GM18873 (cell line): ENCODE measurements at regions not wholly inside any gene's neighbourhood (a gene's known extent, or its start where the extent isn't known, plus 50 kb on each side); places are given as distances from the start of the nearest gene placed in this dataset.

ENCODE experiments used
- ATAC-seq: cut with Tn5 transposase; IDR thresholded peaks from one replicate; pipeline ENCODE4 v1.9.1; 2021; ENCODE audit warnings: mild to moderate bottlenecking, moderate library complexity, moderate number of reproducible peaks; ENCODE audit not compliant: unreplicated experiment, low FRiP score

DNA sequence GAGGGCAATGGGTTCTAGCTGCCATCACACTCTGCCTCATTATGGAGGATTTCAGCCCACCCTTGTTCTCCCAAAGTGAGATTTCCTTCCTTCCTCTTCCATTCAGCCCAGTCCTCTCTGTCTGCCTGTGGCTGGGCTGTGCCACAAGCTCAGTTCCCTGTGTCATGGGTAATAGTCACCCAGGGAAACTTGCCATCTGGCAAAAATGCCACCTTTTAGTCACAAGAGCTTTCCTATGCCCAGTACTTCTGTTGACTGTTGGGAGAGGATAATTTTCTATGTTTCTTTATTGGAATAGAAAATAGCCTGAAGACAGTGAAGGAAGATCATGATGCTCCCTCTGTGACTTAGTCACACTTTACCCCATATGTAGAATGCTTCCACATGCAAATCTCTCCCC is 71.4 kb downstream of the TLR4 start:
- no peak for ATAC-seq

GRCh38 chr9:117777823-117778222 is 73.6 kb downstream of the TLR4 start:
- ATAC-seq, result peak; percentile 74

GRCh38 chr9:117779760-117780159 is 75.6 kb downstream of the TLR4 start:
- ATAC-seq, result no peak

- peak; percentile 81 for ATAC-seq
Observed at GRCh38 chr9:117782931-117783788, 79.0 kb downstream of the TLR4 start.

DNA sequence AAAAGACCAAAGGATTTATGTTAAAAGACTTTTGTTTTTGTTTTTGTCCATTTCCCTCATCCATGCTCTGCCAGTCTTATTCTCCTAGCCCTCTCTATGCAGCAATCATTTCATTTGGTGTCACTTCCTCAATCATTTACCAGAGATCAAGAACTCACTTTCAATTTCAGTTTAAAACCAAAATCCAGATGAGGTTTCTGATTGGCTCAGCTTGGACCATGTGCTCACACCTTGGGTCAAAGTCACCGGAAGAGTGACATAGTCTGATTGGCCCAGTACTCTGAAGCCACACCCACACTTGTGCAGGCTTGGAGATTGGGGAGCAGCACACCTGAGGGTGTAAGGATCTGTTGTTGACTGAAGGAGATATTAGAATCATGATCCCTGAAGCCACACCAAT is 79.6 kb downstream of the TLR4 start:
- ATAC-seq, result peak; percentile 62

DNA sequence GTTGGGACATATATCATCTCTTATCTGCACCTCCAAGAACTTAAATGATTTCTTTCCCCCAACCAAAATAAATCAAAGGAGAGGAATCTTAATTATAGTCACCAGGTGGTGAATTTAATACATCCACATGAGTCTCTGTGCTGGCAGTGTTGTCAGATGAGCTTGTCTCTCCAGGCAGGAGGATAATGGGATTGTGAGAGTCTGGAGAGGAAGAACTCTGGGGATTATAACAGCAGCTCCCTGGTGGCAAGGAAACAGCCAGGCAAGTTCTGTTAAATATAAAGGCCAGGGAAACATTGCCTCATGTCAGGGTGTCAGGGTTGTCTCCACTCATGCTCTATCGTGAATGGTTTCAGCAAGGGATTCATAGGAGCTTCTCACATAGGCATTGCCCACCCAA is 80.8 kb downstream of the TLR4 start:
- ATAC-seq, result no peak

- ATAC-seq, result no peak
Observed at GRCh38 chr9:117787746-117788145, 83.5 kb downstream of the TLR4 start.

DNA sequence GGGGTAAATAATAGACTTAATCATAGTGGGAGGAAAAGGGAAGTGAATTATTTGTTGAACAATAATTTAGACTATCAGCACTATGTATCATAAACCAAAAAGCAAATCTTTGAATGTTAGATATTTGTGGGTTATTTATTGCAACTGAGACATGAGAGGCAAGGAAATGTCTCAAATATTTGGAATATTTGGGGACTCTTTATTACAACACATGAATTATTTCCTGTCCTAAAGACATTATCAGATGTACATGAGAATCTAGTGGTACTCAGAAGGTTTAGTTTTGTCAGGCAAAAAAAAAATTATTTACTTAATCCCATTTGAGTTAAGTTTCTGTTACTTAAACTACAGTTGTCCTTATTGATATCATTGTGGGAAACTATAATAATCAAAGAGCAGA is 91.1 kb downstream of the TLR4 start:
- ATAC-seq, result no peak

- ATAC-seq, result no peak
Observed at GRCh38 chr9:117796681-117797080, 92.5 kb downstream of the TLR4 start.

GRCh38 chr9:117800389-117800788 is 96.2 kb downstream of the TLR4 start:
- ATAC-seq, result no peak

DNA sequence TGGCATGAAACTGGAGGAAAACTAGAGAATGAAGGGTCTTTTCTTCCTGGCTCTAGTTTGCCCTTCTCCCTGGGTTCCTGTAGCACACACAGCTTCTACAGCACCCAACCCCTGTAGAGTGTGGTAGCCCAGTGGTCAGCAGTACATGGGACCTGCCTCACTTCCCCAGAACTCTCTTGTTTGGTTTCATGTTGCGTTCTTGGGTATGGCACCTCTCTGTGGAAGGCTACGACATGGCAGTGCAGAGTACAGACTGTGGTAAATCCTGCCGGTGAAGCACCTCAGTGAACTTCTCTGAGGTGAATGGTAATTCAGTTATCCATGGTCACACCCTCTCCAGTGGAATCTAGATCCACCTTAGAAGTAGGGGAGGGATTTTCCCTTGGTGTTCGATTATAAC is 105.5 kb downstream of the TLR4 start:
- ATAC-seq, result no peak

- no peak for ATAC-seq
Observed at GRCh38 chr9:117815315-117815714, 111.1 kb downstream of the TLR4 start.

GRCh38 chr9:117815948-117816347 is 111.7 kb downstream of the TLR4 start:
- ATAC-seq, result no peak

DNA sequence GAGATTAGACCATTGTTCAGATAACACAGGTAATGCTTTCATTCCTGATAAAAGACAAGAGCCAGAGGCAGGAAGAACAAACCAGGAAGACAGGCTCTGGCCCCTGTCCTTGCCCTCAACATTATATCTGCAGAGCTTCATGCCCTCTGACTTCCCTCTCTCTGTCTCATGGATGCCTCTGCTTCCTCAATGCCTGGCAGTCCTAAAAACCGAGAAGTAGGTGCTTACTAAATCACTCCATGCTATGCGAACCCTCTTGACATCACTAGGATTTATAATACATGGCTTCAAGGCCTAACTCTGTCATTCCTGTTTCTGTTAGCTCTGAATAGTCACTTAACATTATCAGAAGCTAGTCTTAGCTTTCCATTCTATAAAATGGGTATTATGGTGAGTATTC is 117.8 kb downstream of the TLR4 start:
- ATAC-seq, result no peak

DNA sequence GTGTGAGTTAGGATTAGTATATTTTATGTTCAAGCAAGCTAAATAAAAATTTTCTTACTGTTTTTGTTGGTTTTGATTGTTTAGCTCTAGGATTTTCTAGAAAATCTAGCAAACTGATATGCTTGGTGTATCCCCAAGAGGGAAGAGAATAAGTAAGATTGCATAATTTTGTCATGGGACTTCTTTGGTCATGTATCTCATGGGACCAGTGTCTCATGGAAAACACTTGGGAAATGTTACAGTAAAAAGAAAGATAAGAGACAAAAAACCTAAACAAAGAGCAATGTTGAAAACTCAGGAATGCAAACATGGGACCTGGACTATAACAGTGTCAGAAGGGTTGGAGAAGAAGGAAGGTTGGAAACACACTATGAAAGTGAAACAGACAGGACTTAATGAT is 119.4 kb downstream of the TLR4 start:
- ATAC-seq, result no peak

DNA sequence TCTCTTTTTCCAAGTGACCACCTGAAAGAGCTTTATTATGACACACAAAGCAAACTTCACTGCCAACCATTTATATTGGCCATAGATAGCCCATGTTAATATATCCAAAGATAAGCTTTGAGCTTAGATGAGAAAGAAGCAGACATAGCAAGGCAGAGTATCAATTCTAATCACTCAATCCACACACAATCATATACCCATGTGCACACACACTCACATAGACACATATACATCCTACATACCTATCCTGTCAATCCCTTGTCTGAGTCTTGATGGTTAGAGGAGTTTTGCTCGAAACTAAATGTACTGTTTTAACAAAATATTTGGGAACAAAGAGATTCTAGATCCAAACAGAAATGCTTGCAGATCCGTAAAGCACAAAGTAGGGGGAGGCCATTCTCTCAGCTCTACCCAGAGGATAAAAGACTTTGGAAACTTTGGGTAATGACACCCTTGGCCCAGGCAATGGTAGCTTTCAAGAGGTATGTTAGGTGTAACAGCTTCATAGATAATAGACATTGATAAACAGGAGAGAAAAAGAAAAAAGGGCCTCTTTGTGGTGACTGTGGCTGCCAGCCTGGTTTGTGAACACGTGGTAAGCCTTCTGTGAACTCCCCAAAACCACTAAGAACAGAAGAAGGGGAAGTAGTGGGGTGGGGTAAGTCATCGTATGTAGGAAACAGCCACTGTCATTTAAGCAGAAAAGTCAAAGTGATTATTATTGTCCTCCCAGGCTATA is 121.6 kb downstream of the TLR4 start:
- ATAC-seq, result peak; percentile 82

- ATAC-seq, result no peak
Observed at GRCh38 chr9:117826837-117827236, 122.6 kb downstream of the TLR4 start.

- ATAC-seq, result no peak
Observed at GRCh38 chr9:117827456-117827855, 123.3 kb downstream of the TLR4 start.

- ATAC-seq, result no peak
Observed at GRCh38 chr9:117828466-117828865, 124.3 kb downstream of the TLR4 start.

DNA sequence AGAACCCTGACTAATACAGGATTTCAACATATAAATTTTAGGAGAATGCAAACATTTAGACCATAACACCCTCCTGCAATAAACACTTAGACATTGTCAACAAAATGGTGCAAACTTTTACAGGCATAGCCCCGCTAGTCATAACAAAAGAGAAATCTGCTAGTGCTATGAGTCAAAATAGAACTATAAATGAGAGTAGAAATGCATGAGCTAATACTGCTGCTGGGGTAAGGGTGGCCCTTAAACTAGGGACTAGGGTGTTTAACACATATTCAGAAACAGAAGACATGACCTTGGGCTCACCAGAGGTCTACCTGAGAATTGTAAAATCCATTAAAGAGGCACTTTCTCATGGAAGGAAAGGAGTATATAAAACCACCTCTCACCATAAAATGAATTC is 131.6 kb downstream of the TLR4 start:
- ATAC-seq, result peak; percentile 84

DNA sequence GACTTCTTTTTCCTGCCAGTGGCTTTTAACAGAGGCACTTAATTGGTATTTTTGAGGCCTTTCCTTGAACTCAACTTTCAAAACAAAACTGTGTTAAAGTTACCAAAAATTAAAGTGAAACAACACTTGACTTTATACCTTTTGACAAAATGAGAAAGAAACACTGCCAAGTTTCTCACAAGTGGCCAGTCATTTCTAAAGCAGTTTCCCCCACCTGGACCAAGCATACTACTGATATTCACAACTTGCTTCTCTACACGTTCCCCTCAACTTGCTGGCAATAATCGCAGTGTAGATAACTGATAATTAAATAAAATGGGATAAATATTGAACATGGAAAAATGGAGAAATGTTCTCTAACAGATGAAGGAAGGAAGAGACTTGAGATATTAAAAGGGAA is 135.7 kb downstream of the TLR4 start:
- ATAC-seq, result no peak
